Endothelial cell of umbilical vein (primary cell): ENCODE measurements at regions not wholly inside any gene's neighbourhood (a gene's known extent, or its start where the extent isn't known, plus 50 kb on each side); places are given as distances from the start of the nearest gene placed in this dataset.

Experiments
- BruUV-seq: library from RNA; stranded (reverse); fragments of 400-500 nt; replicated peaks from 2 replicates; lab custom pipeline; 2021; lab: Mats Ljungman, UMichigan
- CTCF ChIA-PET: fragments of 300-600, 350-600 bp; sonication (Branson Sonifier 250); formaldehyde crosslinking; loops from one replicate; lab custom pipeline; 2021; ENCODE audit warnings: antibody characterized with exemption, inconsistent platforms; lab: Charles Lee
- POLR2A ChIA-PET: fragments of 300-600, 350-600 bp; sonication (Branson Sonifier 250); formaldehyde crosslinking; loops from one replicate; lab custom pipeline; 2021; ENCODE audit warnings: antibody characterized with exemption, inconsistent platforms; lab: Charles Lee
- DNase-seq: peaks from one replicate; pipeline ENCODE4 v3.0.0-alpha.2; 2011; ENCODE audit warnings: low read depth, low spot score
- FAIRE-seq: peaks from 2 replicates; lab custom pipeline; 2011; peaks lifted over from hg19 to GRCh38; lab: Jason Lieb, UNC
- H2AFZ ChIP-seq: 2 replicates; pipeline ENCODE4 v1.6.0; 2012; ENCODE audit warnings: low read depth, low read length, control low read depth, inconsistent platforms
- H3K27ac ChIP-seq: 2 replicates; pipeline ENCODE4 v1.5.1; 2011; ENCODE audit warnings: low read depth, mild to moderate bottlenecking, control low read depth, low read length, moderate library complexity; ENCODE audit not compliant: insufficient read depth
- H3K27me3 ChIP-seq, 2 experiments: 2 replicates each; pipeline versions ENCODE4 v1.6.0 to v1.6.1; 2011; ENCODE audit warnings: low read length in 2 of 2, mixed read lengths in 1 of 2; ENCODE audit not compliant: control insufficient read depth in 2 of 2, insufficient read depth in 2 of 2
- H3K36me3 ChIP-seq, 2 experiments: 2 replicates in 1 of 2; 3 replicates in 1 of 2; pipeline ENCODE4 v1.5.1; 2011; ENCODE audit warnings: low read length in 2 of 2, mild to moderate bottlenecking in 1 of 2, moderate library complexity in 1 of 2; ENCODE audit not compliant: control insufficient read depth in 2 of 2, insufficient read depth in 2 of 2; ENCODE audit errors: extremely low read depth in 1 of 2
- H3K4me1 ChIP-seq: 3 replicates; pipeline ENCODE4 v1.5.1; 2011; ENCODE audit warnings: mild to moderate bottlenecking, low read length; ENCODE audit not compliant: control insufficient read depth, insufficient read depth; ENCODE audit errors: extremely low read depth
- H3K4me2 ChIP-seq: 2 replicates; pipeline ENCODE4 v1.6.1; 2011; ENCODE audit warnings: low read length, control low read depth, mixed read lengths; ENCODE audit not compliant: insufficient read depth
- H3K4me3 ChIP-seq, 3 experiments: fragments of 200-600 bp in 1 of 3; sonication (generic), shearing (Covaris generic) in 1 of 3; replicated peaks in 1 of 3; 2 replicates each; pipeline ENCODE4 v1.5.1; 2011 to 2016; ENCODE audit warnings: control low read depth in 3 of 3, low read length in 3 of 3, mild to moderate bottlenecking in 2 of 3, inconsistent platforms in 1 of 3, low read depth in 1 of 3, moderate library complexity in 1 of 3; ENCODE audit not compliant: insufficient read depth in 1 of 3
- H3K79me2 ChIP-seq: 2 replicates; pipeline ENCODE4 v1.6.0; 2012; ENCODE audit warnings: low read length, inconsistent platforms; ENCODE audit not compliant: control insufficient read depth, insufficient read depth
- H3K9ac ChIP-seq: replicated peaks from 2 replicates; pipeline ENCODE3; 2011; ENCODE audit warnings: low read length, control low read depth; ENCODE audit not compliant: insufficient read depth; ENCODE audit errors: extremely low read depth
- H3K9me1 ChIP-seq: replicated peaks from 3 replicates; pipeline ENCODE4 v1.6.0; 2011; ENCODE audit warnings: mild to moderate bottlenecking, low read length; ENCODE audit not compliant: control insufficient read depth, insufficient read depth; ENCODE audit errors: extremely low read depth
- H3K9me3 ChIP-seq: replicated peaks from 2 replicates; pipeline ENCODE4 v1.5.1; 2012; ENCODE audit warnings: low read length, inconsistent platforms; ENCODE audit not compliant: control insufficient read depth, insufficient read depth
- H4K20me1 ChIP-seq: replicated peaks from 2 replicates; pipeline ENCODE3; 2011; ENCODE audit warnings: mild to moderate bottlenecking, low read length; ENCODE audit not compliant: control insufficient read depth, insufficient read depth; ENCODE audit errors: extremely low read depth
- EZH2 ChIP-seq: IDR thresholded peaks from 2 replicates; pipeline ENCODE4 v1.6.1; 2012; ENCODE audit warnings: borderline replicate concordance, low read depth, mild to moderate bottlenecking, moderate library complexity, low read length, inconsistent platforms; ENCODE audit not compliant: severe bottlenecking
- FOS ChIP-seq: IDR thresholded peaks from 2 replicates; pipeline ENCODE4 v1.6.1; 2011; ENCODE audit warnings: mild to moderate bottlenecking, low read length, moderate library complexity, borderline replicate concordance; ENCODE audit not compliant: insufficient read depth
- GATA2 ChIP-seq: IDR thresholded peaks from 2 replicates; pipeline ENCODE4 v1.7.0; 2011; ENCODE audit warnings: low read depth, mild to moderate bottlenecking, moderate library complexity, mixed read lengths, low read length; ENCODE audit not compliant: insufficient read length, insufficient read depth
- JUN ChIP-seq: IDR thresholded peaks from 2 replicates; pipeline ENCODE4 v1.6.1; 2011; ENCODE audit warnings: borderline replicate concordance, low read depth; ENCODE audit not compliant: insufficient read length, insufficient read depth
- MYC ChIP-seq: IDR thresholded peaks from one replicate; pipeline ENCODE4 v1.6.1; 2011; ENCODE audit warnings: mild to moderate bottlenecking, low read depth, low read length
- POLR2A ChIP-seq: IDR thresholded peaks from 2 replicates; pipeline ENCODE4 v1.6.1; 2012; ENCODE audit warnings: low read depth, mild to moderate bottlenecking, control low read depth, low read length
- POLR2AphosphoS5 ChIP-seq: IDR thresholded peaks from 2 replicates; pipeline ENCODE4 v1.6.1; 2012; ENCODE audit warnings: low read depth, mild to moderate bottlenecking, control low read depth, low read length, moderate library complexity; ENCODE audit not compliant: insufficient read depth
- dilution Hi-C: fragments of 300-500 bp; cut with MboI; formaldehyde crosslinking; loops from one replicate; pipeline ENCODE4 v1.15.0; 2019; ENCODE audit warnings: low sequenced_read_pairs; ENCODE audit not compliant: extremely low pct_ligation_motif_present
- intact Hi-C: fragments of 100-400 bp; cut with micrococcal nuclease; formaldehyde crosslinking; loops from one replicate; pipeline ENCODE4 v1.10.0; 2022
- TF ChIP-seq, protein P1 (sequence below), 2 donors: IDR thresholded peaks; 1 replicate in 1 of 2; 2 replicates in 1 of 2; pipeline ENCODE4 v1.5.1; 2011; ENCODE audit warnings: low read length in 2 of 2, mild to moderate bottlenecking in 2 of 2, moderate library complexity in 2 of 2, control low read depth in 1 of 2, inconsistent platforms in 1 of 2, low read depth in 1 of 2; ENCODE audit not compliant: insufficient read depth in 1 of 2; ENCODE audit errors: extremely low read depth in 1 of 2
- TF ChIP-seq, protein P2 (sequence below): IDR thresholded peaks from 2 replicates; pipeline ENCODE4 v1.6.1; 2011; ENCODE audit not compliant: insufficient read depth, insufficient read length

DNA sequence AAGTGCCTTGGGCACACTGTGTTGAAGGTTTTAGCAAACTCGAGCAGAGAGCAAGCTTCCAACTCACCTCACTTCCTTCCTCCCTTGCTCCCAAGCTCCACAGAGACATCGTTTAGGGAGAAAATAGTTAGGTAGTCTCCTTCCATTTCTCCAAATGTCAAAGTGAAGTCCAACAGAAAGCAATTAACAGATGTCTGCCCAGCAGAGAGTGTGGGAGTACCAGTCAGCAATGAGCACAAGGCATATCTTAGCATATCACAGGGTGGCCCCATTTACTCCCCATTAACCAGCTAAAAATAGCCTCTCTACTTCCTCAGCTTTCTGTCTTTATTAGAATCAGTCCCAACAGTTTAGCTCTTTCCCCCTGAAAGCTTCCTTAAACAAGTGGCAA is 334.2 kb upstream of the CAMK1G start:
- FAIRE-seq: no peak
- H2AFZ ChIP-seq: no peak overlapping the region
- intact Hi-C loops: loop anchor here (2.0 kb wide), 1 partner anchor 42 kb away; no protein-coding TSS in a partner anchor

DNA sequence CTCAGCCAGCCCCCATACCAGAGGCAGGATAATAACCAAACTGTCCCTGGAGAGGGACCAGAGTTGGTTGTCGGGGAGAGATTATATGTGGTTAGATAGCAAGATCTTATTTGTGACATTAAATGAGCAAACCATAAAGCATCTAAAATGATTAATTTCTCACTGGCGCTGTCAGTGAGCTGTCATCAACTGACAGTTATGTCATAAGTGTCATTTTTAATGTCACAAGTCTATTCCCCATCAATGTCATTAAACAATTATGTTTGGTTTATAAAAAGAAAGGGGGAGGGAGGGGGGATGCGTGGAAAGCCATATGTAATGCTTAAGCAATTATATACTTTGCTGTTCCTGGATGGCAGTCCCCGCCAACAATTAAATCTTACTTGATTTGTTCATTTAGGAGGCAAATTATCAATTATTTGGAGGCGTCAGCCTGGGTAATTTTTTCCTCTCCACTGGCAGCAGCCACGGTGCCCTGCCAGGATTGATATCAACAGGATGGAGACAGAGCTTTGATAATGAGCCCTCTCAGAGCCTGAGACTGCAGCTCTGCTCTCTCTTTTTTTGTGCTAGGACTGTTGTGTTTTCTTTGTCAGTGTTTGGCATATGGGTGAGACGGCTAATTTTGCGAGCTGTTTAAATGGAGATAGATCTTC is 333.6 kb upstream of the CAMK1G start:
- no peaks in the 10 kb centered on the region for H3K36me3 ChIP-seq
- dilution Hi-C loops: no loop called here
- H3K27me3 ChIP-seq: peaks cover 0 to 2% of the 10 kb centered on the region in 2 experiments
- CTCF ChIA-PET: interaction anchor here (0.9 to 5.7 kb wide), 8 partner anchors 10 to 597 kb away, joined by 3 to 69 read pairs (median 17); no protein-coding TSS in a partner anchor
- H3K27ac ChIP-seq: no peak overlapping the region
- no peak overlapping the region for H3K4me3 ChIP-seq
- TF ChIP-seq JUN (no peak), FOS (no peak), POLR2A (no peak), MYC (no peak), EZH2 (no peak), POLR2AphosphoS5 (no peak), GATA2 (no peak)
- TF ChIP-seq, protein P1, sequence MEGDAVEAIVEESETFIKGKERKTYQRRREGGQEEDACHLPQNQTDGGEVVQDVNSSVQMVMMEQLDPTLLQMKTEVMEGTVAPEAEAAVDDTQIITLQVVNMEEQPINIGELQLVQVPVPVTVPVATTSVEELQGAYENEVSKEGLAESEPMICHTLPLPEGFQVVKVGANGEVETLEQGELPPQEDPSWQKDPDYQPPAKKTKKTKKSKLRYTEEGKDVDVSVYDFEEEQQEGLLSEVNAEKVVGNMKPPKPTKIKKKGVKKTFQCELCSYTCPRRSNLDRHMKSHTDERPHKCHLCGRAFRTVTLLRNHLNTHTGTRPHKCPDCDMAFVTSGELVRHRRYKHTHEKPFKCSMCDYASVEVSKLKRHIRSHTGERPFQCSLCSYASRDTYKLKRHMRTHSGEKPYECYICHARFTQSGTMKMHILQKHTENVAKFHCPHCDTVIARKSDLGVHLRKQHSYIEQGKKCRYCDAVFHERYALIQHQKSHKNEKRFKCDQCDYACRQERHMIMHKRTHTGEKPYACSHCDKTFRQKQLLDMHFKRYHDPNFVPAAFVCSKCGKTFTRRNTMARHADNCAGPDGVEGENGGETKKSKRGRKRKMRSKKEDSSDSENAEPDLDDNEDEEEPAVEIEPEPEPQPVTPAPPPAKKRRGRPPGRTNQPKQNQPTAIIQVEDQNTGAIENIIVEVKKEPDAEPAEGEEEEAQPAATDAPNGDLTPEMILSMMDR (IDR thresholded peaks at IDR 0.05; ENCODE audit: extremely low read depth in 1 of 2, insufficient read depth in 1 of 2, low read depth in 1 of 2, low read length in 2 of 2): no peak
- TF ChIP-seq, protein P2, sequence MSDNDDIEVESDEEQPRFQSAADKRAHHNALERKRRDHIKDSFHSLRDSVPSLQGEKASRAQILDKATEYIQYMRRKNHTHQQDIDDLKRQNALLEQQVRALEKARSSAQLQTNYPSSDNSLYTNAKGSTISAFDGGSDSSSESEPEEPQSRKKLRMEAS: no peak
- DNase-seq (no peak), FAIRE-seq (no peak)
- intact Hi-C loops: loop anchor here (2.0 kb wide), 1 partner anchor 43 kb away; no protein-coding TSS in a partner anchor
- H4K20me1 ChIP-seq: no peaks in the 10 kb centered on the region
- no peak overlapping the region for H2AFZ ChIP-seq
- H3K4me2 ChIP-seq: no peak overlapping the region
- H3K4me1 ChIP-seq: no peaks in the 10 kb centered on the region
- POLR2A ChIA-PET: no interaction called here
- H3K9ac ChIP-seq: no peak overlapping the region
- H3K9me3 ChIP-seq: no peaks in the 10 kb centered on the region
- no peaks in the 10 kb centered on the region for H3K9me1 ChIP-seq
- BruUV-seq: no TSS peak
- H3K79me2 ChIP-seq: no peaks in the 10 kb centered on the region

More for the DNA sequence above, 334.2 kb upstream of the CAMK1G start:
- H3K9me3 ChIP-seq: no peaks in the 10 kb centered on the region
- TF ChIP-seq, protein P2: no peak
- no peak for TF ChIP-seq MYC
- no peak for TF ChIP-seq EZH2
- no peak overlapping the region for H3K4me3 ChIP-seq
- no peak for DNase-seq
- no peaks in the 10 kb centered on the region for H3K4me1 ChIP-seq
- ChIA-PET POLR2A (no interaction called here), CTCF (interaction anchor here (0.6 to 5.7 kb wide), 26 partner anchors 10 to 1005 kb away, joined by 3 to 69 read pairs (median 5); partner anchors contain the start of gene PLXNA2)
- no peaks in the 10 kb centered on the region for H3K36me3 ChIP-seq
- no peaks in the 10 kb centered on the region for H3K79me2 ChIP-seq
- peaks cover 0 to 2% of the 10 kb centered on the region in 2 experiments for H3K27me3 ChIP-seq
- H4K20me1 ChIP-seq: no peaks in the 10 kb centered on the region
- no peaks in the 10 kb centered on the region for H3K9me1 ChIP-seq
- no TSS peak for BruUV-seq
- H3K27ac ChIP-seq: no peak overlapping the region
- no peak overlapping the region for H3K9ac ChIP-seq
- dilution Hi-C loops: no loop called here
- H3K4me2 ChIP-seq: no peak overlapping the region
